ENCODE measurements at regions not wholly inside any gene's neighbourhood (a gene's known extent, or its start where the extent isn't known, plus 50 kb on each side); places are given as distances from the start of the nearest gene placed in this dataset.

GRCh38 chr9:17856995-17857394 is 278.1 kb downstream of the SH3GL2 start:
- intact Hi-C loops (cut with micrococcal nuclease): no loop called here
- TF ChIP-seq ZC3H4 (CRISPR knock-in tag; IDR thresholded peaks at IDR 0.05; ENCODE audit: borderline replicate concordance) (no peak), JUND (IDR thresholded peaks at IDR 0.05; ENCODE audit: borderline replicate concordance, low read depth, low read length) (no peak), JUND (tag; IDR thresholded peaks at IDR 0.05; ENCODE audit: borderline replicate concordance, low read depth, low read length) (no peak)
- H3K9ac ChIP-seq (ENCODE audit: insufficient read depth in 1 of 2, low read depth in 2 of 2, low read length in 2 of 2): no peak overlapping the region
- no peaks in the 10 kb centered on the region for H3K79me2 ChIP-seq (ENCODE audit: control insufficient read depth, insufficient read depth, low read length)
- DNase-seq (ENCODE audit: extremely low read depth in 1 of 4, low spot score in 3 of 4) (no peak), FAIRE-seq (no peak), ATAC-seq (no peak)
- no peaks in the 10 kb centered on the region for H3K27me3 ChIP-seq (ENCODE audit: control insufficient read depth in 2 of 2, insufficient read depth in 2 of 2, low read length in 2 of 2)
- no peaks in the 10 kb centered on the region for H3K9me1 ChIP-seq (ENCODE audit: control insufficient read depth, insufficient read depth, low read length)
- no peaks in the 10 kb centered on the region for H3K9me3 ChIP-seq (replicated peaks; ENCODE audit: control insufficient read depth, insufficient read depth, low read depth, low read length)
- no peak overlapping the region for H2AFZ ChIP-seq (ENCODE audit: low read depth, low read length)
- H4K20me1 ChIP-seq (replicated peaks; ENCODE audit: control insufficient read depth, insufficient read depth, low read length): no peaks in the 10 kb centered on the region
- H3K36me3 ChIP-seq (ENCODE audit: control insufficient read depth, insufficient read depth, low read length): no peaks in the 10 kb centered on the region
- ChIA-PET POLR2A (no interaction called here), CTCF (ENCODE audit: low intra/inter-chr PET ratio) (no interaction called here)
- no peak overlapping the region for H3K27ac ChIP-seq (ENCODE audit: extremely low read depth, low read depth, low read length)
- BruUV-seq (replicated peaks): no TSS peak
- no peaks in the 10 kb centered on the region for H3K4me1 ChIP-seq (replicated peaks in 1 of 2; ENCODE audit: control insufficient read depth in 2 of 2, insufficient read depth in 2 of 2, low read length in 2 of 2)
- in situ Hi-C loops (cut with MboI): no loop called here
- H3K4me3 ChIP-seq: no peak overlapping the region
- no peak overlapping the region for H3K4me2 ChIP-seq (ENCODE audit: insufficient read depth, low read length)
- 0% methylated on average over 3 of the region's 3 CpGs for WGBS (ENCODE audit: insufficient coverage, low coverage, missing lambda C conversion rate)

DNA sequence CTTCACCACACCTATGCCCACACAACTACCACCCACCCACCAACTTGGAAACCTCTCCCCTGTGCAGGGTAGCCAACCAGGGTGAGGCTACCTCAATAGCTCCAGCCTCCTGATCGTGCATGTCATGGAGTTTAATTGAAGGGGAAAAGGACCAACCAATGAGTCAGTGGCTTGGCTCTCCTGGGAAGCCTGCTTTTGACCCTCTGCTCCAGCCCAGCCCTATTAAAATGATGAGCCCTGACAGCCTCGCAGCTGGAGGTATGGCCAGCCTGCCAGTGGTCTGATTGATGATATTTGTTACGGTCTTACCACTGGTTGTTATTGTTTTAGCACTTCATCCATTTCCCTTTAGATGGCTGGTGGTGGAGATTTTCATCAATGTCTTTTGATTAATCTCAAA is 280.4 kb downstream of the SH3GL2 start:
- 6% methylated on average over 2 of the region's 3 CpGs for WGBS (ENCODE audit: insufficient coverage, low coverage, missing lambda C conversion rate)
- Histone ChIP-seq H3K9me1 (ENCODE audit: control insufficient read depth, insufficient read depth, low read length) (no peaks in the 10 kb centered on the region), H3K27me3 (ENCODE audit: control insufficient read depth in 2 of 2, insufficient read depth in 2 of 2, low read length in 2 of 2) (no peaks in the 10 kb centered on the region), H2AFZ (ENCODE audit: low read depth, low read length) (no peak overlapping the region), H4K20me1 (replicated peaks; ENCODE audit: control insufficient read depth, insufficient read depth, low read length) (no peaks in the 10 kb centered on the region), H3K9ac (ENCODE audit: insufficient read depth in 1 of 2, low read depth in 2 of 2, low read length in 2 of 2) (no peak overlapping the region), H3K9me3 (replicated peaks; ENCODE audit: control insufficient read depth, insufficient read depth, low read depth, low read length) (no peaks in the 10 kb centered on the region), H3K79me2 (ENCODE audit: control insufficient read depth, insufficient read depth, low read length) (no peaks in the 10 kb centered on the region), H3K4me3 (no peak overlapping the region), H3K27ac (ENCODE audit: extremely low read depth, low read depth, low read length) (no peak overlapping the region), H3K36me3 (ENCODE audit: control insufficient read depth, insufficient read depth, low read length) (no peaks in the 10 kb centered on the region), H3K4me2 (ENCODE audit: insufficient read depth, low read length) (no peak overlapping the region), H3K4me1 (replicated peaks in 1 of 2; ENCODE audit: control insufficient read depth in 2 of 2, insufficient read depth in 2 of 2, low read length in 2 of 2) (no peaks in the 10 kb centered on the region)
- no peak for DNase-seq (ENCODE audit: extremely low read depth in 1 of 4, low spot score in 3 of 4)
- ATAC-seq: no peak
- TF ChIP-seq GTF2E2 (tag; IDR thresholded peaks at IDR 0.05): no peak
- TF ChIP-seq GABPB1 (CRISPR knock-in tag; IDR thresholded peaks at IDR 0.05): no peak
- TF ChIP-seq, protein P1, sequence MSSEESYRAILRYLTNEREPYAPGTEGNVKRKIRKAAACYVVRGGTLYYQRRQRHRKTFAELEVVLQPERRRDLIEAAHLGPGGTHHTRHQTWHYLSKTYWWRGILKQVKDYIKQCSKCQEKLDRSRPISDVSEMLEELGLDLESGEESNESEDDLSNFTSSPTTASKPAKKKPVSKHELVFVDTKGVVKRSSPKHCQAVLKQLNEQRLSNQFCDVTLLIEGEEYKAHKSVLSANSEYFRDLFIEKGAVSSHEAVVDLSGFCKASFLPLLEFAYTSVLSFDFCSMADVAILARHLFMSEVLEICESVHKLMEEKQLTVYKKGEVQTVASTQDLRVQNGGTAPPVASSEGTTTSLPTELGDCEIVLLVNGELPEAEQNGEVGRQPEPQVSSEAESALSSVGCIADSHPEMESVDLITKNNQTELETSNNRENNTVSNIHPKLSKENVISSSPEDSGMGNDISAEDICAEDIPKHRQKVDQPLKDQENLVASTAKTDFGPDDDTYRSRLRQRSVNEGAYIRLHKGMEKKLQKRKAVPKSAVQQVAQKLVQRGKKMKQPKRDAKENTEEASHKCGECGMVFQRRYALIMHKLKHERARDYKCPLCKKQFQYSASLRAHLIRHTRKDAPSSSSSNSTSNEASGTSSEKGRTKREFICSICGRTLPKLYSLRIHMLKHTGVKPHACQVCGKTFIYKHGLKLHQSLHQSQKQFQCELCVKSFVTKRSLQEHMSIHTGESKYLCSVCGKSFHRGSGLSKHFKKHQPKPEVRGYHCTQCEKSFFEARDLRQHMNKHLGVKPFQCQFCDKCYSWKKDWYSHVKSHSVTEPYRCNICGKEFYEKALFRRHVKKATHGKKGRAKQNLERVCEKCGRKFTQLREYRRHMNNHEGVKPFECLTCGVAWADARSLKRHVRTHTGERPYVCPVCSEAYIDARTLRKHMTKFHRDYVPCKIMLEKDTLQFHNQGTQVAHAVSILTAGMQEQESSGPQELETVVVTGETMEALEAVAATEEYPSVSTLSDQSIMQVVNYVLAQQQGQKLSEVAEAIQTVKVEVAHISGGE (CRISPR knock-in tag; IDR thresholded peaks at IDR 0.05): no peak
- TF ChIP-seq NFIC (IDR thresholded peaks at IDR 0.05): no peak
- no peak for TF ChIP-seq TAF1 (IDR thresholded peaks at IDR 0.05; ENCODE audit: control insufficient read depth, extremely low read depth, insufficient read depth, low read length, severe bottlenecking)
- no peak for TF ChIP-seq ZNF445 (CRISPR knock-in tag; IDR thresholded peaks at IDR 0.05; ENCODE audit: low read depth)
- no peak for TF ChIP-seq GTF2F1 (IDR thresholded peaks at IDR 0.05; ENCODE audit: low read depth, low read length)
- TF ChIP-seq ETV5 (CRISPR knock-in tag; IDR thresholded peaks at IDR 0.05; ENCODE audit: low read depth): no peak
- no peak for FAIRE-seq
- no TSS peak for BruUV-seq (replicated peaks)
- intact Hi-C loops (cut with micrococcal nuclease): no loop called here
- ChIA-PET POLR2A (no interaction called here), CTCF (ENCODE audit: low intra/inter-chr PET ratio) (no interaction called here)
- in situ Hi-C loops (cut with MboI): no loop called here

Measured in K562 (cell line).